HCT116 (cell line): ENCODE measurements at regions not wholly inside any gene's neighbourhood (a gene's known extent, or its start where the extent isn't known, plus 50 kb on each side); places are given as distances from the start of the nearest gene placed in this dataset.

Experiments used
- ATF3 ChIP-seq: IDR thresholded peaks from 2 replicates; pipeline ENCODE4 v1.6.1; 2012
- CBX3 ChIP-seq: IDR thresholded peaks from 2 replicates; pipeline ENCODE4 v1.6.1; 2012; ENCODE audit warnings: low read depth
- CEBPB ChIP-seq: IDR thresholded peaks from 2 replicates; pipeline ENCODE4 v1.6.1; 2012; ENCODE audit warnings: low read depth
- CTCF ChIP-seq, 3 experiments: fragments of 200-600 bp in 1 of 3; sonication (generic) in 1 of 3; IDR thresholded peaks in 2 of 3; conservative IDR thresholded peaks in 1 of 3; 2 replicates each; pipeline ENCODE4 v1.5.1; 2012 to 2017; ENCODE audit warnings: low read depth in 2 of 3, low read length in 2 of 3, antibody characterized with exemption in 1 of 3, borderline replicate concordance in 1 of 3, control low read depth in 1 of 3, mild to moderate bottlenecking in 1 of 3, mixed read lengths in 1 of 3, mixed run types in 1 of 3, moderate library complexity in 1 of 3; ENCODE audit not compliant: insufficient read depth in 1 of 3
- EGR1 ChIP-seq: IDR thresholded peaks from 2 replicates; pipeline ENCODE4 v1.6.1; 2012; ENCODE audit warnings: low read depth
- ELF1 ChIP-seq: IDR thresholded peaks from 2 replicates; pipeline ENCODE4 v1.6.1; 2012; ENCODE audit warnings: low read depth, borderline replicate concordance
- EZH2 ChIP-seq: fragments of 200-600 bp; sonication (generic); IDR thresholded peaks from 2 replicates; pipeline ENCODE4 v1.6.1; 2017; ENCODE audit warnings: antibody characterized with exemption, mixed run types
- FOSL1 ChIP-seq: IDR thresholded peaks from 2 replicates; pipeline ENCODE4 v1.6.1; 2012; ENCODE audit warnings: low read depth
- JUND ChIP-seq: IDR thresholded peaks from 2 replicates; pipeline ENCODE4 v1.6.1; 2012
- MAX ChIP-seq: IDR thresholded peaks from 2 replicates; pipeline ENCODE4 v1.6.1; 2012
- POLR2A ChIP-seq: IDR thresholded peaks from 2 replicates; pipeline ENCODE4 v1.7.0; 2011; ENCODE audit warnings: borderline replicate concordance; ENCODE audit not compliant: insufficient read depth, insufficient read length; ENCODE audit errors: extremely low read depth
- POLR2AphosphoS5 ChIP-seq: IDR thresholded peaks from 2 replicates; pipeline ENCODE4 v1.6.1; 2011; ENCODE audit warnings: mild to moderate bottlenecking, low read depth, low read length, moderate library complexity
- RAD21 ChIP-seq: IDR thresholded peaks from 2 replicates; pipeline ENCODE4 v1.6.1; 2012; ENCODE audit warnings: low read depth, mild to moderate bottlenecking
- SP1 ChIP-seq: IDR thresholded peaks from 2 replicates; pipeline ENCODE4 v1.6.1; 2012; ENCODE audit warnings: low read depth

- TF ChIP-seq POLR2A, result no peak
- no peak for TF ChIP-seq CTCF (IDR thresholded peaks at IDR 0.05 in 2 of 3, conservative IDR thresholded peaks at IDR 0.05 in 1 of 3; ENCODE audit: borderline replicate concordance in 1 of 3, insufficient read depth in 1 of 3, low read depth in 2 of 3, low read length in 2 of 3)
- no peak for TF ChIP-seq JUND
- TF ChIP-seq RAD21, result no peak
- no peak for TF ChIP-seq EZH2
- TF ChIP-seq POLR2AphosphoS5, result no peak
- TF ChIP-seq ATF3, result no peak
- no peak for TF ChIP-seq CBX3
- TF ChIP-seq FOSL1, result no peak
- no peak for TF ChIP-seq MAX
- no peak for TF ChIP-seq EGR1
- TF ChIP-seq ELF1, result no peak
- no peak for TF ChIP-seq SP1
- no peak for TF ChIP-seq CEBPB
Observed at GRCh38 chr13:111936267-111936925, 130.6 kb upstream of the SOX1 start.
